HUES6 (cell line): ENCODE measurements at regions not wholly inside any gene's neighbourhood (a gene's known extent, or its start where the extent isn't known, plus 50 kb on each side); places are given as distances from the start of the nearest gene placed in this dataset.

Source experiments
- H3K27ac ChIP-seq: 2 replicates; pipeline ENCODE4 v1.7.0; 2013; ENCODE audit warnings: low read depth, mild to moderate bottlenecking, low read length, inconsistent platforms
- H3K27me3 ChIP-seq: 2 replicates; pipeline ENCODE4 v1.6.1; 2013; ENCODE audit warnings: low read length; ENCODE audit not compliant: control insufficient read depth, insufficient read depth
- H3K36me3 ChIP-seq: 2 replicates; pipeline ENCODE4 v1.6.1; 2013; ENCODE audit warnings: low read length; ENCODE audit not compliant: control insufficient read depth, insufficient read depth
- H3K4me1 ChIP-seq: 2 replicates; pipeline ENCODE4 v1.6.1; 2013; ENCODE audit warnings: low read length; ENCODE audit not compliant: control insufficient read depth, insufficient read depth
- H3K4me3 ChIP-seq: 2 replicates; pipeline ENCODE4 v1.5.1; 2013; ENCODE audit warnings: low read depth, low read length
- H3K9ac ChIP-seq: one replicate; pipeline ENCODE4 v1.6.1; 2013; ENCODE audit warnings: mild to moderate bottlenecking, low read length
- H3K9me3 ChIP-seq: 2 replicates; pipeline ENCODE4 v1.6.1; 2013; ENCODE audit warnings: low read depth, low read length; ENCODE audit not compliant: control insufficient read depth, insufficient read depth

GRCh38 chr1:22268327-22268726 is 125.4 kb upstream of the WNT4 start:
- H3K9ac ChIP-seq = no peak overlapping the region
- H3K4me3 ChIP-seq = no peak overlapping the region
- no peaks in the 10 kb centered on the region for H3K9me3 ChIP-seq
- no peaks in the 10 kb centered on the region for H3K27me3 ChIP-seq
- no peak overlapping the region for H3K27ac ChIP-seq
- H3K36me3 ChIP-seq = no peaks in the 10 kb centered on the region
- H3K4me1 ChIP-seq = peaks cover 23% of the 10 kb centered on the region

GRCh38 chr1:22271847-22272801 is 129.2 kb upstream of the WNT4 start:
- H3K27ac ChIP-seq = no peak overlapping the region
- H3K9ac ChIP-seq = no peak overlapping the region
- H3K4me1 ChIP-seq = peaks cover 15% of the 10 kb centered on the region; the same call in 1 of the 2 replicates
- no peak overlapping the region for H3K4me3 ChIP-seq
- no peaks in the 10 kb centered on the region; the same call in 1 of the 2 replicates for H3K27me3 ChIP-seq
- no peaks in the 10 kb centered on the region for H3K9me3 ChIP-seq
- no peaks in the 10 kb centered on the region for H3K36me3 ChIP-seq

GRCh38 chr1:22273686-22274681 is 131.1 kb upstream of the WNT4 start:
- Histone ChIP-seq H3K4me1 (peaks cover 15% of the 10 kb centered on the region; the same call in 1 of the 2 replicates), H3K9me3 (no peaks in the 10 kb centered on the region), H3K27me3 (no peaks in the 10 kb centered on the region; the same call in 1 of the 2 replicates), H3K27ac (no peak overlapping the region), H3K4me3 (no peak overlapping the region), H3K9ac (no peak overlapping the region), H3K36me3 (no peaks in the 10 kb centered on the region)

GRCh38 chr1:22275167-22275566 is 132.3 kb upstream of the WNT4 start:
- H3K27me3 ChIP-seq = no peaks in the 10 kb centered on the region; the same call in 1 of the 2 replicates
- H3K9me3 ChIP-seq = 0 out of 2 replicates have a peak, but pooled peaks cover 2% of the 10 kb centered on the region
- peaks cover 15% of the 10 kb centered on the region; the same call in 1 of the 2 replicates for H3K4me1 ChIP-seq
- no peaks in the 10 kb centered on the region for H3K36me3 ChIP-seq
- H3K4me3 ChIP-seq = no peak overlapping the region
- H3K27ac ChIP-seq = no peak overlapping the region
- H3K9ac ChIP-seq = no peak overlapping the region

GRCh38 chr1:22275626-22276395 is 132.9 kb upstream of the WNT4 start:
- Histone ChIP-seq H3K9ac (no peak overlapping the region), H3K4me1 (peaks cover 15% of the 10 kb centered on the region; the same call in 1 of the 2 replicates), H3K36me3 (no peaks in the 10 kb centered on the region), H3K4me3 (no peak overlapping the region), H3K27ac (no peak overlapping the region), H3K27me3 (no peaks in the 10 kb centered on the region; the same call in 1 of the 2 replicates), H3K9me3 (0 out of 2 replicates have a peak, but pooled peaks cover 5% of the 10 kb centered on the region)

- Histone ChIP-seq H3K27me3 (no peaks in the 10 kb centered on the region; the same call in 1 of the 2 replicates), H3K27ac (no peak overlapping the region)
Measured at GRCh38 chr1:22276396-22276748, 133.5 kb upstream of the WNT4 start.

GRCh38 chr1:22277662-22278061 is 134.8 kb upstream of the WNT4 start:
- peaks cover 11% of the 10 kb centered on the region; the same call in 1 of the 2 replicates for H3K4me1 ChIP-seq
- H3K27me3 ChIP-seq = no peaks in the 10 kb centered on the region; the same call in 1 of the 2 replicates
- 0 out of 2 replicates have a peak, but pooled peaks cover 5% of the 10 kb centered on the region for H3K9me3 ChIP-seq
- no peak overlapping the region for H3K9ac ChIP-seq
- no peak overlapping the region for H3K27ac ChIP-seq
- no peak overlapping the region for H3K4me3 ChIP-seq
- no peaks in the 10 kb centered on the region for H3K36me3 ChIP-seq

More at GRCh38 chr1:22276396-22276748, 133.5 kb upstream of the WNT4 start:
- H3K36me3 ChIP-seq = no peaks in the 10 kb centered on the region
- 0 out of 2 replicates have a peak, but pooled peaks cover 5% of the 10 kb centered on the region for H3K9me3 ChIP-seq
- H3K4me3 ChIP-seq = no peak overlapping the region
- peaks cover 13% of the 10 kb centered on the region; the same call in 1 of the 2 replicates for H3K4me1 ChIP-seq
- H3K9ac ChIP-seq = no peak overlapping the region

DNA sequence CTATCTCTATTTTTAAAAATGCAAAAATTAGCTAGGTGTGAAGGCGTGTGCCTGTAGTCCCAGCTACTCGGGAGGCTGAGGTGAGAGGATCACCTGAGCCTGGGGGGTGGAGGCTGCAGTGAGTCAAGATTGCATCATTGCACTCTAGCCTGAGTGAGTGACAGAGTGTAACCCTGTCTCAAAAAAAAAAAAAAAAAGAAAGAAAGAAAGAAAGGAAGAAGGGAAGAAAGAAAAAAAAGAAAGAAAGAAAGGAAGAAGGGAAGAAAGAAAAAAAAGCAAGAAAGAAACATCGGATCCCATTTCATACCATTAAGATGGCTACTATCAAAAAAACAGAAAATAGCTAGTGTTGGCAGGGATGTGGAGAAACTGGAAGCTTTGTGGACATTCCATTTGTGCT is 136.8 kb upstream of the WNT4 start:
- Histone ChIP-seq H3K4me1 (0 out of 2 replicates have a peak, but pooled peaks cover 5% of the 10 kb centered on the region), H3K27me3 (no peaks in the 10 kb centered on the region; the same call in 1 of the 2 replicates), H3K36me3 (no peaks in the 10 kb centered on the region), H3K9ac (no peak overlapping the region), H3K27ac (no peak overlapping the region), H3K9me3 (0 out of 2 replicates have a peak, but pooled peaks cover 5% of the 10 kb centered on the region), H3K4me3 (no peak overlapping the region)

DNA sequence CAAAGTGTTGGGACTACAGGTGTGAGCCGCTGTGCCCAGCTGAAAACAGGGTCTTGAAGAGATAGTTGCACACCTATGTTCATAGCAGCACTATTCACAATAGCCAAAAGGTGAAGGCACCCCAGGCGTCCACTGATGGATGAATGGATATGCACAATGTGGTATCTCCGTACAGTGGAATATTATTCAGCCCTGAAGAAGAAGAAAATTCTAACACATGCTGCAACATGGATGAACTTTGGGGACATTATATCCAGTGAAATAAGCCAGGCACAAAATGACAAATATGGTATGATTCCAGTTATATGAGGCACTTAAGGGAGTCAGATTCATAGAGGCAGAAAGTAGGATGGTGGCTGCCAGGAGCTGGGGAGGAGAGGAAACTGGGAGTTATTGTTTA is 137.6 kb upstream of the WNT4 start:
- no peaks in the 10 kb centered on the region for H3K36me3 ChIP-seq
- H3K4me1 ChIP-seq = 0 out of 2 replicates have a peak, but pooled peaks cover 2% of the 10 kb centered on the region
- no peak overlapping the region for H3K27ac ChIP-seq
- 0 out of 2 replicates have a peak, but pooled peaks cover 5% of the 10 kb centered on the region for H3K9me3 ChIP-seq
- no peak overlapping the region for H3K4me3 ChIP-seq
- H3K27me3 ChIP-seq = no peaks in the 10 kb centered on the region; the same call in 1 of the 2 replicates
- no peak overlapping the region for H3K9ac ChIP-seq
